ENCODE measurements at regions not wholly inside any gene's neighbourhood (a gene's known extent, or its start where the extent isn't known, plus 50 kb on each side); places are given as distances from the start of the nearest gene placed in this dataset.

- Histone ChIP-seq H3K4me1 (no peaks in the 10 kb centered on the region), H3K36me3 (no peaks in the 10 kb centered on the region), H3K4me3 (no peak overlapping the region), H3K9me3 (no peaks in the 10 kb centered on the region), H3K27me3 (no peaks in the 10 kb centered on the region), H3K27ac (no peak overlapping the region)
- WGBS (ENCODE audit: insufficient coverage, low coverage, low lambda C conversion rate, missing lambda C conversion rate) = 67% methylated on average over 8 of the region's 8 CpGs
- TF ChIP-seq CTCF (IDR thresholded peaks at IDR 0.05) (no peak), POLR2A (IDR thresholded peaks at IDR 0.05) (no peak)
- intact Hi-C loops (cut with DNase I) = no loop called here
- DNase-seq = no peak
- no peak for ATAC-seq
Observed at GRCh38 chrX:69290292-69290691, 125.0 kb upstream of the PJA1 start.

- no peaks in the 10 kb centered on the region for H3K36me3 ChIP-seq
- TF ChIP-seq POLR2A (IDR thresholded peaks at IDR 0.05) (no peak), CTCF (IDR thresholded peaks at IDR 0.05) (no peak)
- no peaks in the 10 kb centered on the region for H3K4me1 ChIP-seq
- DNase-seq (no peak), ATAC-seq (no peak)
- H3K9me3 ChIP-seq = no peaks in the 10 kb centered on the region
- no peak overlapping the region for H3K27ac ChIP-seq
- H3K27me3 ChIP-seq = no peaks in the 10 kb centered on the region
- no peak overlapping the region for H3K4me3 ChIP-seq
- WGBS (ENCODE audit: insufficient coverage, low coverage, low lambda C conversion rate, missing lambda C conversion rate) = no CpG with 5 or more reads among the region's 1 CpG
- intact Hi-C loops (cut with DNase I) = loop anchor here in 1 of 2 donors (5.0 kb wide), 1 partner anchor 467 kb away; no protein-coding TSS in a partner anchor
Observed at GRCh38 chrX:69289793-69290123, 124.5 kb upstream of the PJA1 start.

GRCh38 chrX:69289046-69289792, 124.0 kb upstream of the PJA1 start:
- ATAC-seq (no peak), DNase-seq (no peak)
- TF ChIP-seq CTCF (IDR thresholded peaks at IDR 0.05) (no peak), POLR2A (IDR thresholded peaks at IDR 0.05) (no peak)
- intact Hi-C loops (cut with DNase I) = loop anchor here in 1 of 2 donors (5.0 kb wide), 1 partner anchor 467 kb away; no protein-coding TSS in a partner anchor
- WGBS (ENCODE audit: insufficient coverage, low coverage, low lambda C conversion rate, missing lambda C conversion rate) = 62% methylated on average over 8 of the region's 11 CpGs
- H3K4me3 ChIP-seq = no peak overlapping the region
- no peaks in the 10 kb centered on the region for H3K4me1 ChIP-seq
- H3K9me3 ChIP-seq = no peaks in the 10 kb centered on the region
- no peak overlapping the region for H3K27ac ChIP-seq
- H3K36me3 ChIP-seq = no peaks in the 10 kb centered on the region
- H3K27me3 ChIP-seq = no peaks in the 10 kb centered on the region

- 54% methylated on average over 2 of the region's 3 CpGs for WGBS (ENCODE audit: insufficient coverage, low coverage, low lambda C conversion rate, missing lambda C conversion rate)
- TF ChIP-seq POLR2A (IDR thresholded peaks at IDR 0.05) (no peak), CTCF (IDR thresholded peaks at IDR 0.05) (no peak)
- no peak overlapping the region for H3K4me3 ChIP-seq
- no peaks in the 10 kb centered on the region for H3K36me3 ChIP-seq
- no peaks in the 10 kb centered on the region for H3K9me3 ChIP-seq
- no peaks in the 10 kb centered on the region for H3K4me1 ChIP-seq
- DNase-seq (no peak), ATAC-seq (no peak)
- H3K27ac ChIP-seq = no peak overlapping the region
- intact Hi-C loops (cut with DNase I) = loop anchor here (2.0 to 5.0 kb wide), 2 partner anchors 462 to 465 kb away; no protein-coding TSS in a partner anchor
- H3K27me3 ChIP-seq = no peaks in the 10 kb centered on the region
Observed at GRCh38 chrX:69287095-69287494, 121.8 kb upstream of the PJA1 start.
